PC-9 (cell line): ENCODE measurements at regions not wholly inside any gene's neighbourhood (a gene's known extent, or its start where the extent isn't known, plus 50 kb on each side); places are given as distances from the start of the nearest gene placed in this dataset.

Experiments used
- BruUV-seq: library from RNA; stranded (reverse); fragments of 400-500 nt; replicated peaks from 2 replicates; lab custom pipeline; 2021; lab: Mats Ljungman, UMichigan
- CTCF ChIA-PET: fragments of 300-600 bp; sonication (Branson Sonifier 250); formaldehyde crosslinking; loops from one replicate; lab custom pipeline; 2022; ENCODE audit warnings: antibody characterized with exemption; lab: Charles Lee
- POLR2A ChIA-PET: fragments of 300-600 bp; sonication (Branson Sonifier 250); formaldehyde crosslinking; loops from one replicate; lab custom pipeline; 2022; ENCODE audit warnings: antibody characterized with exemption; ENCODE audit not compliant: unreplicated experiment; lab: Charles Lee
- DNase-seq, 2 experiments: peaks; one replicate each; pipeline versions ENCODE4 v3.0.0 to v3.0.0-alpha.2; 2015 to 2022; ENCODE audit warnings: mixed read lengths in 1 of 2
- H2AFZ ChIP-seq: fragments of 200-600 bp; sonication (generic); 2 replicates; pipeline ENCODE4 v1.8.1; 2017; ENCODE audit warnings: antibody characterized with exemption
- H3F3A ChIP-seq: fragments of 200-600 bp; sonication (generic); 2 replicates; pipeline ENCODE4 v1.8.1; 2017; ENCODE audit warnings: antibody characterized with exemption, mild to moderate bottlenecking, low read depth; ENCODE audit not compliant: insufficient read depth
- H3K27ac ChIP-seq: fragments of 200-600 bp; sonication (generic); 2 replicates; pipeline ENCODE4 v1.6.1; 2016; ENCODE audit warnings: mixed run types
- H3K27me3 ChIP-seq: fragments of 200-600 bp; sonication (generic); 2 replicates; pipeline ENCODE4 v1.6.1; 2016; ENCODE audit warnings: low read depth, mixed run types; ENCODE audit not compliant: insufficient read depth
- H3K36me3 ChIP-seq: fragments of 200-600 bp; sonication (generic); 2 replicates; pipeline ENCODE4 v1.6.1; 2016; ENCODE audit warnings: low read depth, mixed run types
- H3K4me1 ChIP-seq: fragments of 200-600 bp; sonication (generic); replicated peaks from 2 replicates; pipeline ENCODE4 v1.6.1; 2016; ENCODE audit warnings: mixed run types; ENCODE audit not compliant: insufficient read depth
- H3K4me2 ChIP-seq: fragments of 200-600 bp; sonication (generic); 2 replicates; pipeline ENCODE4 v1.6.1; 2017; ENCODE audit warnings: mixed run types
- H3K4me3 ChIP-seq: fragments of 200-600 bp; sonication (generic); 2 replicates; pipeline ENCODE4 v1.6.1; 2016; ENCODE audit warnings: mixed run types
- H3K79me2 ChIP-seq: fragments of 200-600 bp; sonication (generic); 2 replicates; pipeline ENCODE4 v1.6.1; 2017; ENCODE audit warnings: low read depth, mixed run types
- H3K9me2 ChIP-seq: fragments of 200-600 bp; sonication (generic); 2 replicates; pipeline ENCODE4 v1.8.1; 2017; ENCODE audit warnings: mild to moderate bottlenecking; ENCODE audit not compliant: insufficient read depth
- H3K9me3 ChIP-seq: fragments of 200-600 bp; sonication (generic); 2 replicates; pipeline ENCODE4 v1.8.1; 2016; ENCODE audit warnings: low read depth; ENCODE audit not compliant: insufficient read depth
- H4K20me1 ChIP-seq: fragments of 200-600 bp; sonication (generic); 2 replicates; pipeline ENCODE4 v1.8.1; 2017; ENCODE audit not compliant: insufficient read depth
- EZH2 ChIP-seq: fragments of 200-600 bp; sonication (generic); IDR thresholded peaks from 2 replicates; pipeline ENCODE4 v1.8.0; 2017; ENCODE audit warnings: antibody characterized with exemption, low read depth
- intact Hi-C: fragments of 100-400 bp; cut with micrococcal nuclease; formaldehyde crosslinking; loops from one replicate; pipeline ENCODE4 v1.10.0; 2022; ENCODE audit not compliant: unreplicated experiment
- TF ChIP-seq, protein P1 (sequence below): fragments of 200-600 bp; sonication (generic); conservative IDR thresholded peaks from 2 replicates; pipeline ENCODE4 v1.6.1; 2017; ENCODE audit warnings: mixed run types, antibody characterized with exemption, mild to moderate bottlenecking, moderate library complexity

GRCh38 chr18:77970814-77971213, 721.2 kb downstream of the GALR1 start:
- Histone ChIP-seq H3F3A (no peaks in the 10 kb centered on the region), H3K27ac (no peak overlapping the region), H3K36me3 (no peaks in the 10 kb centered on the region), H3K9me2 (no peaks in the 10 kb centered on the region), H3K9me3 (no peaks in the 10 kb centered on the region), H3K27me3 (peaks cover 55% of the 10 kb centered on the region), H3K4me3 (no peak overlapping the region), H3K4me1 (no peaks in the 10 kb centered on the region), H2AFZ (no peak overlapping the region), H3K79me2 (no peaks in the 10 kb centered on the region), H3K4me2 (no peak overlapping the region), H4K20me1 (no peaks in the 10 kb centered on the region)
- no peak for DNase-seq
- intact Hi-C loops = no loop called here
- ChIA-PET CTCF (no interaction called here), POLR2A (no interaction called here)
- no peak for TF ChIP-seq EZH2
- TF ChIP-seq, protein P1, sequence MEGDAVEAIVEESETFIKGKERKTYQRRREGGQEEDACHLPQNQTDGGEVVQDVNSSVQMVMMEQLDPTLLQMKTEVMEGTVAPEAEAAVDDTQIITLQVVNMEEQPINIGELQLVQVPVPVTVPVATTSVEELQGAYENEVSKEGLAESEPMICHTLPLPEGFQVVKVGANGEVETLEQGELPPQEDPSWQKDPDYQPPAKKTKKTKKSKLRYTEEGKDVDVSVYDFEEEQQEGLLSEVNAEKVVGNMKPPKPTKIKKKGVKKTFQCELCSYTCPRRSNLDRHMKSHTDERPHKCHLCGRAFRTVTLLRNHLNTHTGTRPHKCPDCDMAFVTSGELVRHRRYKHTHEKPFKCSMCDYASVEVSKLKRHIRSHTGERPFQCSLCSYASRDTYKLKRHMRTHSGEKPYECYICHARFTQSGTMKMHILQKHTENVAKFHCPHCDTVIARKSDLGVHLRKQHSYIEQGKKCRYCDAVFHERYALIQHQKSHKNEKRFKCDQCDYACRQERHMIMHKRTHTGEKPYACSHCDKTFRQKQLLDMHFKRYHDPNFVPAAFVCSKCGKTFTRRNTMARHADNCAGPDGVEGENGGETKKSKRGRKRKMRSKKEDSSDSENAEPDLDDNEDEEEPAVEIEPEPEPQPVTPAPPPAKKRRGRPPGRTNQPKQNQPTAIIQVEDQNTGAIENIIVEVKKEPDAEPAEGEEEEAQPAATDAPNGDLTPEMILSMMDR = no peak
- BruUV-seq = no TSS peak

DNA sequence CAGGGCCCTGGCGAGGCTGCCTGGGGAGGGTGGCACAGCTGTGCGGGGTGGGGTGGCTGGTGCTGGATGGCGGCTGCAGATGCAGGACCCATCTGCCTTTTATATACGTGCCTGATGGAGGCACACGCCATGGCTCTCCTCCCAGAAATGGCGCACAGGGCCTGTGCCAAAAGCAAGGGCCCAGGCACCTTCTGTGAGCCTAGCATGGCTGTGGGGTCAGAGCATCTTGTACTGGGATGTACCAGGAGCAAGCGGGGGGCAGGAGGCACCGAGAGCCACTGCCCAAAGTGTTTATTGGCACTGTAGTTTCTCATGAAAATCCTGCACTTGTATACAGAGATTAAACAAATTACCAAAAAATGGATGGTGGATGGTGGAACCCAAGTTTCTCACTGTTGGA, 724.1 kb downstream of the GALR1 start:
- no peaks in the 10 kb centered on the region for H3K36me3 ChIP-seq

DNA sequence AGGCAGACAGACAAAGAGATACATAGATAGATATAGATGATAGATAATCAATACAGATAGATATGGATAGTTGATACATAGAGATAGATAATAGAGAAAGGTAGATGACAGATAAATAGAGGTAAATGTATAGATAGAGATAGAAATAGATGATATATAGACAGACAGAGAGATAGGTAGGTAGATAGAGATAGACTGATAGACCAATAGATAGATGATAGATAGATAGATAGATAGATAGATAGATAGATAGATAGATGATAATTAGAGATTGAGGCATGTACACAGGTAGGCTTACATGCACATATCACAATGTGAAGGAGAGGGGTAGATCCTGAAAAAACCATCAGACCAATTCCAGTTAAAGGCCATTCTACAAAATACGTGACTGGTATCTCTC, 724.7 kb downstream of the GALR1 start:
- DNase-seq = no peak
- no TSS peak for BruUV-seq
- Histone ChIP-seq H2AFZ (no peak overlapping the region), H3K4me3 (no peak overlapping the region), H3K27me3 (peaks cover 77% of the 10 kb centered on the region), H3F3A (no peaks in the 10 kb centered on the region), H3K4me1 (no peaks in the 10 kb centered on the region), H3K36me3 (no peaks in the 10 kb centered on the region), H3K4me2 (no peak overlapping the region), H3K9me2 (no peaks in the 10 kb centered on the region), H3K27ac (no peak overlapping the region), H3K9me3 (no peaks in the 10 kb centered on the region), H4K20me1 (no peaks in the 10 kb centered on the region), H3K79me2 (no peaks in the 10 kb centered on the region)
- TF ChIP-seq EZH2 = no peak
- TF ChIP-seq, protein P1 = no peak
- CTCF ChIA-PET = no interaction called here
- intact Hi-C loops = no loop called here
- POLR2A ChIA-PET = no interaction called here

More for the DNA sequence above, 724.1 kb downstream of the GALR1 start:
- BruUV-seq = no TSS peak
- no peak overlapping the region for H3K27ac ChIP-seq
- no peaks in the 10 kb centered on the region for H3F3A ChIP-seq
- no peak overlapping the region for H3K4me3 ChIP-seq
- intact Hi-C loops = no loop called here
- TF ChIP-seq, protein P1 = no peak
- TF ChIP-seq EZH2 = no peak
- H4K20me1 ChIP-seq = no peaks in the 10 kb centered on the region
- no peak overlapping the region for H2AFZ ChIP-seq
- no peaks in the 10 kb centered on the region for H3K9me2 ChIP-seq
- no peak overlapping the region for H3K4me2 ChIP-seq
- ChIA-PET POLR2A (no interaction called here), CTCF (no interaction called here)
- no peaks in the 10 kb centered on the region for H3K9me3 ChIP-seq
- H3K4me1 ChIP-seq = no peaks in the 10 kb centered on the region
- no peak for DNase-seq
- no peaks in the 10 kb centered on the region for H3K79me2 ChIP-seq
- H3K27me3 ChIP-seq = peaks cover 74% of the 10 kb centered on the region
